ENCODE measurements at regions not wholly inside any gene's neighbourhood (a gene's known extent, or its start where the extent isn't known, plus 50 kb on each side); places are given as distances from the start of the nearest gene placed in this dataset.
A peak's percentile ranks its signal among the peaks of the same experiment; 100 is the strongest.
"Not testable (repeated sequence)": the region's sequence is repeated elsewhere in the genome, so short reads cannot be mapped to it uniquely, and the experiment has no call there.

- TF ChIP-seq CTCF (IDR thresholded peaks at IDR 0.05), result no peak
- peak; percentile 37 for DNase-seq
- no peak overlapping the region for H3K4me3 Mint-ChIP-seq
- H3K27ac Mint-ChIP-seq, result no peak overlapping the region
- no peaks in the 10 kb centered on the region for H3K36me3 Mint-ChIP-seq (ENCODE audit: low read depth)
- H3K9me3 Mint-ChIP-seq, result no peaks in the 10 kb centered on the region
- no peaks in the 10 kb centered on the region for H3K27me3 Mint-ChIP-seq (ENCODE audit: low read depth, poor library complexity)
- no peaks in the 10 kb centered on the region for H3K4me1 Mint-ChIP-seq
Measured at GRCh38 chr9:24986331-24986730, 440.6 kb upstream of the IZUMO3 start.

- H3K27me3 Mint-ChIP-seq (ENCODE audit: low read depth, poor library complexity); DNase-seq; H3K36me3 Mint-ChIP-seq (ENCODE audit: low read depth); H3K4me3 Mint-ChIP-seq; H3K4me1 Mint-ChIP-seq; H3K27ac Mint-ChIP-seq; H3K9me3 Mint-ChIP-seq: not testable (repeated sequence)
Measured at GRCh38 chr9:24970780-24971179, 425.1 kb upstream of the IZUMO3 start.

- Mint-ChIP-seq H3K4me1 (no peaks in the 10 kb centered on the region), H3K4me3 (no peak overlapping the region), H3K27ac (no peak overlapping the region), H3K36me3 (ENCODE audit: low read depth) (no peaks in the 10 kb centered on the region), H3K27me3 (ENCODE audit: low read depth, poor library complexity) (no peaks in the 10 kb centered on the region), H3K9me3 (no peaks in the 10 kb centered on the region)
- no peak for DNase-seq
- TF ChIP-seq CTCF (IDR thresholded peaks at IDR 0.05), result no peak
Measured at GRCh38 chr9:24961762-24962161, 416.1 kb upstream of the IZUMO3 start.

GRCh38 chr9:24953070-24953469 lies 407.4 kb upstream of the IZUMO3 start:
- no peak for DNase-seq
- H3K9me3 Mint-ChIP-seq, result no peaks in the 10 kb centered on the region
- H3K4me3 Mint-ChIP-seq, result no peak overlapping the region
- H3K4me1 Mint-ChIP-seq, result no peaks in the 10 kb centered on the region
- no peaks in the 10 kb centered on the region for H3K36me3 Mint-ChIP-seq (ENCODE audit: low read depth)
- no peaks in the 10 kb centered on the region for H3K27me3 Mint-ChIP-seq (ENCODE audit: low read depth, poor library complexity)
- no peak for TF ChIP-seq CTCF (IDR thresholded peaks at IDR 0.05)
- H3K27ac Mint-ChIP-seq, result no peak overlapping the region

- no peaks in the 10 kb centered on the region for H3K36me3 Mint-ChIP-seq (ENCODE audit: low read depth)
- no peak overlapping the region for H3K4me3 Mint-ChIP-seq
- TF ChIP-seq CTCF (IDR thresholded peaks at IDR 0.05), result no peak
- H3K9me3 Mint-ChIP-seq, result no peaks in the 10 kb centered on the region
- no peak for DNase-seq
- peaks cover 7% of the 10 kb centered on the region for H3K4me1 Mint-ChIP-seq
- no peak overlapping the region for H3K27ac Mint-ChIP-seq
- no peaks in the 10 kb centered on the region for H3K27me3 Mint-ChIP-seq (ENCODE audit: low read depth, poor library complexity)
Measured at GRCh38 chr9:24939109-24939850, 393.6 kb upstream of the IZUMO3 start.

GRCh38 chr9:24936117-24936516 lies 390.4 kb upstream of the IZUMO3 start:
- TF ChIP-seq CTCF (IDR thresholded peaks at IDR 0.05), result no peak
- H3K4me1 Mint-ChIP-seq, result peaks cover 7% of the 10 kb centered on the region
- no peaks in the 10 kb centered on the region for H3K27me3 Mint-ChIP-seq (ENCODE audit: low read depth, poor library complexity)
- H3K9me3 Mint-ChIP-seq, result no peaks in the 10 kb centered on the region
- H3K27ac Mint-ChIP-seq, result peak overlapping the region; percentile 66
- no peaks in the 10 kb centered on the region for H3K36me3 Mint-ChIP-seq (ENCODE audit: low read depth)
- no peak overlapping the region for H3K4me3 Mint-ChIP-seq
- no peak for DNase-seq

Data from nephron progenitor cell (in vitro differentiated cells).